Kidney epithelial cell (primary cell): ENCODE measurements at regions not wholly inside any gene's neighbourhood (a gene's known extent, or its start where the extent isn't known, plus 50 kb on each side); places are given as distances from the start of the nearest gene placed in this dataset.

Experiments
- DNase-seq: peaks from one replicate; pipeline ENCODE4 v3.0.0-alpha.2; 2010; ENCODE audit warnings: low read depth
- H3K27me3 ChIP-seq: 2 replicates; pipeline ENCODE4 v1.6.0; 2011; ENCODE audit warnings: low read length; ENCODE audit not compliant: control insufficient read depth, insufficient read depth
- H3K36me3 ChIP-seq: 2 replicates; pipeline ENCODE4 v1.5.1; 2011; ENCODE audit warnings: low read length; ENCODE audit not compliant: control insufficient read depth, insufficient read depth
- H3K4me3 ChIP-seq: 2 replicates; pipeline ENCODE4 v1.5.1; 2011; ENCODE audit warnings: low read depth, mild to moderate bottlenecking, control low read depth, low read length
- CTCF ChIP-seq: IDR thresholded peaks from 2 replicates; pipeline ENCODE4 v1.5.1; 2011; ENCODE audit warnings: mild to moderate bottlenecking, moderate library complexity, low read length, control low read depth, inconsistent platforms; ENCODE audit not compliant: insufficient read depth, poor library complexity, severe bottlenecking

- Histone ChIP-seq H3K4me3 (no peak overlapping the region), H3K27me3 (peaks cover 3% of the 10 kb centered on the region), H3K36me3 (no peaks in the 10 kb centered on the region)
- no peak for DNase-seq
- TF ChIP-seq CTCF, result no peak
Observed at GRCh38 chr14:95440951-95441350, 75.5 kb downstream of the SYNE3 start.

GRCh38 chr14:95440496-95440895 lies 76.0 kb downstream of the SYNE3 start:
- no peaks in the 10 kb centered on the region for H3K27me3 ChIP-seq
- H3K4me3 ChIP-seq, result no peak overlapping the region
- no peaks in the 10 kb centered on the region for H3K36me3 ChIP-seq
- no peak for TF ChIP-seq CTCF
- DNase-seq, result no peak

- DNase-seq, result no peak
- H3K27me3 ChIP-seq, result no peaks in the 10 kb centered on the region
- no peaks in the 10 kb centered on the region for H3K36me3 ChIP-seq
- H3K4me3 ChIP-seq, result no peak overlapping the region
- TF ChIP-seq CTCF, result no peak
Observed at GRCh38 chr14:95439881-95440280, 76.6 kb downstream of the SYNE3 start.

GRCh38 chr14:95437715-95438114 lies 78.7 kb downstream of the SYNE3 start:
- Histone ChIP-seq H3K27me3 (no peaks in the 10 kb centered on the region), H3K4me3 (no peak overlapping the region), H3K36me3 (no peaks in the 10 kb centered on the region)
- TF ChIP-seq CTCF, result no peak
- DNase-seq, result no peak

GRCh38 chr14:95436354-95436753 lies 80.1 kb downstream of the SYNE3 start:
- no peak for DNase-seq
- Histone ChIP-seq H3K27me3 (no peaks in the 10 kb centered on the region), H3K4me3 (no peak overlapping the region), H3K36me3 (no peaks in the 10 kb centered on the region)
- TF ChIP-seq CTCF, result no peak

GRCh38 chr14:95434121-95434520 lies 82.3 kb downstream of the SYNE3 start:
- DNase-seq, result no peak
- Histone ChIP-seq H3K36me3 (no peaks in the 10 kb centered on the region), H3K27me3 (no peaks in the 10 kb centered on the region), H3K4me3 (no peak overlapping the region)
- TF ChIP-seq CTCF, result no peak
